Psoas muscle (tissue), 7 donors: ENCODE measurements at regions not wholly inside any gene's neighbourhood (a gene's known extent, or its start where the extent isn't known, plus 50 kb on each side); places are given as distances from the start of the nearest gene placed in this dataset.

Experiments used
- ATAC-seq, 4 donors: fragments of 200-7000 bp; cut with Tn5 transposase; one replicate each; pipeline ENCODE4 v1.9.1; 2020; ENCODE audit warnings: moderate library complexity in 3 of 4, mild to moderate bottlenecking in 2 of 4
- DNase-seq, 2 donors: peaks; one replicate each; pipeline ENCODE4 v3.0.0-alpha.2; 2020
- H3K27ac ChIP-seq: fragments of 200-600 bp; one replicate; pipeline ENCODE4 v1.8.0; 2022
- H3K27me3 ChIP-seq, 3 donors: fragments of 200-600 bp in 1 of 3; one replicate each; pipeline versions ENCODE4 v1.6.1 to v1.8.0; 2013 to 2022; ENCODE audit warnings: low read length in 2 of 3, mild to moderate bottlenecking in 2 of 3, moderate library complexity in 1 of 3; ENCODE audit not compliant: insufficient read depth in 3 of 3
- H3K36me3 ChIP-seq, 2 donors: fragments of 200-600 bp in 1 of 2; one replicate each; pipeline versions ENCODE4 v1.6.1 to v1.8.0; 2013 to 2022; ENCODE audit warnings: low read depth in 1 of 2, mild to moderate bottlenecking in 1 of 2, moderate library complexity in 1 of 2; ENCODE audit not compliant: insufficient read depth in 1 of 2
- H3K4me1 ChIP-seq: fragments of 200-600 bp; one replicate; pipeline ENCODE4 v1.8.0; 2022
- H3K4me3 ChIP-seq: fragments of 200-600 bp; one replicate; pipeline ENCODE4 v1.8.0; 2022; ENCODE audit warnings: mild to moderate bottlenecking
- H3K9me3 ChIP-seq: fragments of 200-600 bp; one replicate; pipeline ENCODE4 v1.8.0; 2022
- CTCF ChIP-seq: fragments of 200-600 bp; IDR thresholded peaks from one replicate; pipeline ENCODE4 v1.8.0; 2022; ENCODE audit warnings: antibody characterized with exemption
- WGBS, 3 donors: extraction: QIAGEN DNeasy Blood & Tissue Kit; methylation state at CpG; one replicate each; pipeline versions ENCODE4 v1.1.6 to v1.1.7; 2013; 5-methylcytosine and 5-hydroxymethylcytosine counted together
- intact Hi-C, 2 donors: fragments of 100-400 bp; cut with DNase I; formaldehyde crosslinking; loops; one replicate each; pipeline versions ENCODE4 v1.11.0 to v1.14.2; 2022
- donor health status: healthy with polysubstance abuse.
- donor health status: DM: no; HTN: no; CAD: no; lungs with moderate emphysema.
- donor health status: Bipolar disorder and iron deficiency.
- donor health status: healthy.
- donor health status: DM: yes; HTN: yes; CAD: no.
- donor health status: DM: no; HTN: no; CAD: no.
- donor health status: DM: yes; HTN: yes; CAD: no.

DNA sequence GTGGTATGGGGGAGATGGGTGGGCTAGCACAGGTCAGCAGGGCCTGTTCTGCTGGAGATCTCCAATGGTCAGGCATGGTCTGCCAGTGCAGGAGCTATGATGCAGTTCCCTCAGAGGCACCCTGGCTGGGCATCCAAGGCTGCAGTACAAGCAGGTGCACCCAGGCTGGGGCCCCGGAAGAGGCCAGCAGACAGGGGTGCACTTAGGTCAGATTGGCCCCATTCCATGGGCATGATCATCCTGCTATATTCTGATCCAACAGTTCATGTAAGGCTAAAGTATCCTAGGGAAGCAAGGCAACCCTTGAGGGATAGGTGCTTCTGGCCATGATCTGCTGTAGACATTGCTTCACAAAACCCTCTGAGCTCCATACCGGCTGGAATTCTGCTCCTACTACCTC, 53.5 kb downstream of the STRIT1 start:
- no peak overlapping the region for H3K27ac ChIP-seq
- H3K9me3 ChIP-seq: peaks cover 7% of the 10 kb centered on the region
- no peaks in the 10 kb centered on the region for H3K36me3 ChIP-seq
- intact Hi-C loops: loop anchor here in 1 of 2 donors (5.0 kb wide), 2 partner anchors 42 to 77 kb away; no protein-coding TSS in a partner anchor
- peak in 1 of 2 donors; percentile 63 for DNase-seq
- no peak overlapping the region for H3K4me3 ChIP-seq
- WGBS, 3 donors: 15 to 41% (median 34%) methylated on average over 2 of the region's 2 CpGs
- H3K27me3 ChIP-seq: no peaks in the 10 kb centered on the region
- TF ChIP-seq CTCF: no peak
- peak; percentile 55 to 88 (median 78) for ATAC-seq
- peaks cover 14% of the 10 kb centered on the region for H3K4me1 ChIP-seq

DNA sequence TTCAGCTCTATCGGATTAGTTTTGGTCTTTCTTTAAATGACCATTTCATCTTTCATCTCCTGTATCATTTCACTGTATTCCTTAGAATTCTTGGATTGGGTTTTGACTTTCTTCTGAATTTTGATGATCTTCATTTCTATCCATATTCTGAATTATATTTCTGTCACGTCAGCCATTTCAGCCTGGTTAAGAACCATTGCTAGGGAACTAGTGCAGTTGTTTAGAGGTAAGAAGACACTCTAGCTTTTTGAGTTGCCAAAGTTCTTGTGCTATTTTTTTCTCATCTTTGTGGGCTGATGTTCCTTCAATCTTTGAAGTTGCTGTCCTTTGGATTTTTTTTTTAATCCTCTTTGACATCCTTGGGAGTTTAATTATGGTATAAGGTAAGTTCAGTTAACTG, 54.6 kb downstream of the STRIT1 start:
- H3K27ac ChIP-seq: no peak overlapping the region
- 63 to 76% (median 63%) methylated on average over 2 of the region's 2 CpGs for WGBS, 3 donors
- ATAC-seq (no peak), DNase-seq (no peak)
- no peak overlapping the region for H3K4me3 ChIP-seq
- no peaks in the 10 kb centered on the region for H3K27me3 ChIP-seq
- H3K9me3 ChIP-seq: peaks cover 7% of the 10 kb centered on the region
- peaks cover 10% of the 10 kb centered on the region for H3K4me1 ChIP-seq
- TF ChIP-seq CTCF: no peak
- intact Hi-C loops: loop anchor here in 1 of 2 donors (5.0 kb wide), 1 partner anchor 78 kb away; no protein-coding TSS in a partner anchor
- no peaks in the 10 kb centered on the region for H3K36me3 ChIP-seq

- TF ChIP-seq CTCF: no peak
- Histone ChIP-seq H3K4me3 (no peak overlapping the region), H3K9me3 (peaks cover 7% of the 10 kb centered on the region), H3K4me1 (peaks cover 23% of the 10 kb centered on the region), H3K27ac (no peak overlapping the region), H3K36me3 (no peaks in the 10 kb centered on the region), H3K27me3 (no peaks in the 10 kb centered on the region)
- intact Hi-C loops: loop anchor here in 1 of 2 donors (5.0 kb wide), 1 partner anchor 81 kb away; no protein-coding TSS in a partner anchor
- DNase-seq (no peak), ATAC-seq (no peak)
Observed at GRCh38 chr3:155236473-155236872, 57.0 kb downstream of the STRIT1 start.
